Uterus (tissue), 2 donors: ENCODE measurements at regions not wholly inside any gene's neighbourhood (a gene's known extent, or its start where the extent isn't known, plus 50 kb on each side); places are given as distances from the start of the nearest gene placed in this dataset.

Source experiments
- POLR2A ChIP-seq, 2 donors: fragments of 450-650 bp; IDR thresholded peaks; one replicate each; pipeline ENCODE4 v1.6.1; 2016; ENCODE audit warnings: antibody characterized with exemption in 2 of 2, mild to moderate bottlenecking in 1 of 2, moderate library complexity in 1 of 2
- TF ChIP-seq, protein P1 (sequence below), 4 experiments: fragments of 200-600 bp in 2 of 4; fragments of 450-650 bp in 2 of 4; sonication (generic) in 2 of 4; IDR thresholded peaks; one replicate each; pipeline ENCODE4 v1.5.1; 2016 to 2019; ENCODE audit warnings: antibody characterized with exemption in 4 of 4, mild to moderate bottlenecking in 2 of 4, moderate library complexity in 1 of 4

DNA sequence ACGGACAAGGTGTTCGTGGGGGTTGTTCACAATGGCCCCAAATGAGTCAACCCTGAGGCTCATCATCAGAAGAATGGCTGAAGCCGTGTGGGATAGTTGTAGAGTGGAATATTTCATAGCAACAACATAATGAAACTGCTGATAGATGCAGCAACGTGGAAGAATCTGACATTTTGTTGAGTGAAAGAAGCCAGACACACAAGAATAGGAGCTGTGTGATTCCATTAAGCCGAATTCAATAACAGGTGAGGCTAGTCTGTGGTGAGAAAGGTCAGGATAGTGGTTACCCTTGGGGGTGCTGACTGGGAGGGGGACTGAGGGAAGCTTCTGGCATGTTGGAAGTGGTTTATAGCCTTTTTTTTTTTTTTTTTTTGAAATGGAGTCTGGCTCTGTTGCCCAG is 144.0 kb downstream of the SMAD6 start:
- no peak for TF ChIP-seq POLR2A (IDR thresholded peaks at IDR 0.05)
- TF ChIP-seq, protein P1, sequence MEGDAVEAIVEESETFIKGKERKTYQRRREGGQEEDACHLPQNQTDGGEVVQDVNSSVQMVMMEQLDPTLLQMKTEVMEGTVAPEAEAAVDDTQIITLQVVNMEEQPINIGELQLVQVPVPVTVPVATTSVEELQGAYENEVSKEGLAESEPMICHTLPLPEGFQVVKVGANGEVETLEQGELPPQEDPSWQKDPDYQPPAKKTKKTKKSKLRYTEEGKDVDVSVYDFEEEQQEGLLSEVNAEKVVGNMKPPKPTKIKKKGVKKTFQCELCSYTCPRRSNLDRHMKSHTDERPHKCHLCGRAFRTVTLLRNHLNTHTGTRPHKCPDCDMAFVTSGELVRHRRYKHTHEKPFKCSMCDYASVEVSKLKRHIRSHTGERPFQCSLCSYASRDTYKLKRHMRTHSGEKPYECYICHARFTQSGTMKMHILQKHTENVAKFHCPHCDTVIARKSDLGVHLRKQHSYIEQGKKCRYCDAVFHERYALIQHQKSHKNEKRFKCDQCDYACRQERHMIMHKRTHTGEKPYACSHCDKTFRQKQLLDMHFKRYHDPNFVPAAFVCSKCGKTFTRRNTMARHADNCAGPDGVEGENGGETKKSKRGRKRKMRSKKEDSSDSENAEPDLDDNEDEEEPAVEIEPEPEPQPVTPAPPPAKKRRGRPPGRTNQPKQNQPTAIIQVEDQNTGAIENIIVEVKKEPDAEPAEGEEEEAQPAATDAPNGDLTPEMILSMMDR (IDR thresholded peaks at IDR 0.05), result no peak
